GM19240 (cell line): ENCODE measurements at regions not wholly inside any gene's neighbourhood (a gene's known extent, or its start where the extent isn't known, plus 50 kb on each side); places are given as distances from the start of the nearest gene placed in this dataset.

ENCODE experiments used
- DNase-seq: peaks from one replicate; pipeline ENCODE4 v3.0.0; 2011; ENCODE audit warnings: low spot score; ENCODE audit not compliant: insufficient read length

DNA sequence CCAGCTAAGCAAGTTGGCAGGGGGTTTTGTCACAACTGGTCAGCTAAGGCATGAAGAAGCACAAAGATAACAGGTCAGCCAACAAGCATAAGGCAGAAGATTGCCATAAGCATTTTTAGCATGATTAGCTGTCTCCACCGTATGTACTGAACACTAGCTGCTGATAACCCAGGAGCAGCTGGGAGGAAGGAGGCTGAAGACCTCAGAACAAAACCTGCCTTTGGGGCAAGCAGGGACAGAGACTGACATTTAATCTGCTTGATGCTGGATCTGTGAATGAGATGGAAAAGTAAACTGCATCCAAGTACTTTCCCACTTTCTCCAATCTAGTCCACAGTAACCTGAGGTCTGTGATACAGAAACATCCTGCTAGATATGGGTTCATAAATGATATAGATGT is 353.0 kb upstream of the MAP3K7 start:
- DNase-seq = no peak

DNA sequence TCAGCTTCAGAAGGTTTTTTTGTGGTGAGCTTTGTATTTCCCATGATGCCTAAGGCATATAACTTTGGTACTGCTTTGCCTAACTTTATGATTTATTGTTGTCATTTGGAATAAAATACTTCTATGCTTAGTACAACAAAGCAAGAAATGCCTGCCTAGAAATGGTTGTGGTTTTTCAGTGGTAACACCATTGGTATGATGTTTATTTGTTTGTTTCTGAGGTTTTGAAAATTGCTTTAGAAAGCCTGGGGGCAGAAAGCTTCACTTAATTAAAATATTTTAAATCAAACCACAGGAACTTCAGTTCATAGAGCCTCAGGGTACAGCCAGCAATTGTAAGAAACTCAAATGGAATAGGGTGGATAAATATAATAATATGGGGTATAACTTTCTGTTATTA is 351.2 kb upstream of the MAP3K7 start:
- DNase-seq = no peak

DNA sequence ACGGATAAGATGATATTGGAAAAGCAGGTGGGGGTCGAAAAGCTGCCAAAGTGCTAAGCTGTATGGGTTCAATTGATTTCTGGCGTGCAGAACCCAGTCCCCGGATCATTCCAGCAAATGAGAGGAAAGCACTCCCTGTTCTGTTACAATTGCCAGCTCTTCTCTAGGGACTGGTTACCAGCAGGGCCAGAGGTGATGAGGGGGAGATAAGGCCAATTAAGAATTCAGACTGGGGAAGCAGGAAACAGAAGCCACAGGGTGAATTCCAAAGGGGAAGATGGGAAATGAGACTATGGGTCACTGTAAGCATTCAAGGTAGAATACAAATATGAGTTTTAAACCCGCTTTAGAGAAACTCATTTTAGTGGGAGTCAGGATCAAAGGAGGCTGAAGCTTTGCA is 349.4 kb upstream of the MAP3K7 start:
- no peak for DNase-seq

DNA sequence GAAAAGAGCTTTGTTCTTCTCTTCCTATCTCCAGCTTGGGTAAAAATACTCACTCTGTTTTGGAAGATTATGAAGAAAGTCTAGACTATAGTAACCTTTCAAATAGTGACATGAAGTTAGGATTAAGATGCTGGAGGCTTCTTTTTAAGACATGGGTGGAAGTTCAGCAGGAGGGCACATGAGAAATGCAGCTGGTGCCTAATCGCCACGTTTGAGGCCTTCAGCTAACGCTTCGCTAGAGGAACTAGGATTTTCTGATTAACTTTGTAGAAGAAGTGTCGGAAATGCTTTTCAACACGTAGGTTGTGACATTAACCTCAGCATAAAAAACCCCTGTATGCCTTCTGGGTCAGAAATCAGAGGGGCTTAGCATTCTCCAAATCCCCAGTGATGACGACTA is 348.1 kb upstream of the MAP3K7 start:
- DNase-seq = no peak

DNA sequence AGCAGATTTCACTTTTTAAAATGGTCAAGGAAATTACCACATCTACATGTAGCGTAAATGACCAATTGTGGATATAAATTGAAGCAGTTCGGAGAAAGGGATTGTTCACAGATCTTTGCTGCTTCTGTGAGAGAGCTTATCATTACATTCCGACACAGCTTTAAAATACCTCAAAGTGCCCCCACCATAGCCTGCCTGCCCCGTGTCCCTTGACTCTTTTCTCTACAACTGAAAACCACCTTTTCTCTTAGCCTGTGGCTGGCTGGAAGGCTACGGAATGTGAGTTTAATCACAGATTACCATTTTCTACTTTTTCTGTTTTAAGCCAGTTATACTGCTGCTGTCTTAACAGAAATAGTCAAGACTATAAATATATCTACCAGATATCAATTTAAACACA is 347.2 kb upstream of the MAP3K7 start:
- DNase-seq = no peak

DNA sequence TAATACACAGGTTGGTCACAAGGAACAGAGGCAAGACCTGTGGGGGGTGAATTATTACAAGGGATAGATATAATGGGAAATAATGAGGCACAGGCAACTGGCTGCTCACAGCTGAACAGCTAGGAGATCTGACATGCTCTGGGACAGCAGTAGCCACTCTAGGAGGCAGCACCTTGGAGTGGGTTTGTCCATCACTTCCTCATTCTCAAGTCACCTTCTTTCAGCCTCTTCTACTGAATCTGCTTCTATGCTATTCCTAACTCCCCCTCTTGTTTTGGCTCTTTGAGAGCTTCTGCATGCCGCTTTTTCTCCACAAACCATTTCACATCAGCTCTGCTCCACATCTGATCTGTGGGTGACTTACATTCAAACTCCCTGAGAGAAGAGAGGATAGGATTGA is 345.5 kb upstream of the MAP3K7 start:
- DNase-seq = no peak

DNA sequence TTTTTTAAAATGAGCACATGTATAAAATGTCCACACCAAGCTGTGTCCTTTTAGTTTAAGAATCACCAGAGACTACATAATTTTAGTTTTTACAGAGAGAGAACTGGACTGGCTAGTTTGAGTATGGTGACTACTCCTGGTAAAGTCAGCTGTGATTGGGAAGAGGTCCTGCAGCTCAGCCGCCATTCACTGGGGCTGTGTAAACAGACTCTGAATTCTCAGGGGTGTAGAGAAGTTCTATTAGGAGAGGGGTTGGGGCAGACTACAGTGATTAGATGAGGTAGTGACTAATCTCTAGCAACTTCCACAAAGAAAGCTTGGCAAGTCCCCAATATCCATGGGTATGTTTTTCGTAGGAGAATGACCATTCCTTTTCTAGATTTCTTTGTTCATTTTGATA is 341.2 kb upstream of the MAP3K7 start:
- DNase-seq = no peak

DNA sequence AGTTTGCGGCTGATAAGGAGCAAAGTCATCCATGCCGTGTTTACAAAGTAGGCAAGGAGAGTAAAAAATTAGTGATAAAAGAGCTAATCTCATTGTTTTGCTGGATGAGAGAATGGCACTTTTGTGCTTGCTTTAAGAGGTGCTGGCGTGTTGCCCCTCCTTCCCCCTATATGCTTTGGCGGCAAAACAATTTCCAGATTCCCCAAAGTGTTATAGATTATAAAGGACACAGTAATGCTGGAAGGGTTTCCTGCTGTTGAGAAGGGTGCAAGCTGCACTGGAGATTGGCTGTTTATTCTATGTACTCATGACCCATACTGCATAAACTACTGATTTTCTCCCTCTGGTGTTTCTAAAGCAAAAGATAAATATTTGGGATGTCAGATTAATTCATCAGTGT is 338.9 kb upstream of the MAP3K7 start:
- DNase-seq = no peak

DNA sequence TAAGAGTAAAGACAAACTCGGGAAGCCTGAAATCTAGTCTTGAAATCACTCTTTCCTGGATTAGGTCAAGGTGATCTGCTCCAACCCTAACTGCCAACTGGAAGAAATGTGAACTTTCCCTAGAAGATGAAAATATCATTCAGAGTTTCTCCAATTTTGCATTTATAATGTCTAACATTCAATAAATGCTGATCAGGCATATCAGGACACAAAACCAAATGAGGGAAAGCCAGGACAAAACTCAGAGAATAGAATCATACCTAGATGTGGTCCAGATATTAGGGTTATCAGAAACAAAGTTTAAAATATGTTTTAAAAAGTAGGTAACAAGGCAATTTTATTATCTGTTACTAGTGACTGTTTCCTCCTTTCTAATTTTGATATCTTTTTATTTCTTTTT is 335.5 kb upstream of the MAP3K7 start:
- DNase-seq = no peak

DNA sequence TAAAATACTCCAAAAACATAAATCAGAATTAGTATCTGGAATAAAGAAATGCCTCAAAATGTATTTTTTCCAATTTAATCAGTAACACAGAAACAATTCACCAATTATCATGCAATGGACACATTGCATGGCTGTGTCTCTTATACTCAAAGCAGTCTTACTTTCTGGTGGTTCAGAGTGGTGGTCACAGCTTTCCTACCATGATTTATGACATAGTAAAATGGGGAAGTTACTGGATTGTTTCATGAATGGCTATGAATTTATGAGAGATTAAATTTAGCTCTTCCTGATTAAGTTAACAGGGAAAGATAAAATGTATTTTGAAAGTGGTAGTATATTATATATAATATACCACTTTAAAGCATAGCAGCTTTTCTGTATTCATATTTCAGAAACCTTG is 331.5 kb upstream of the MAP3K7 start:
- no peak for DNase-seq

DNA sequence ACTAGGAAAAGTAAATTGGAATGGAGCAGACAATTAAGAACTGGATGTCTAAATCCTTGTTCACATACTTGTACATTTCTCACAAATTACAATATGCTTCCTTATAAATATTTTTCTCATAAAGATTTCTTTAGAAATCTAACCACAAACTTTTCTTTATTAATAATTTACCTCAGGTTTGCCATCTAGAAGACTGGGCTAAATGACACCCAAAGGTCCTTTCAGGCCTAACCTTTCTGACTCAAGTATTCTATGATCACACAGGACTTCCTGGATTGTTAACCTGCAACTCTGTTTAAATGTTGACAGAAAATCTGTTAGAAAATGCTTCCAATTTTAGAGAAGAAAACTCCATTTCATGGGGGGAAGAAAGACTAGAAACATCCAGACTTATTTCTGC is 330.5 kb upstream of the MAP3K7 start:
- DNase-seq = no peak

DNA sequence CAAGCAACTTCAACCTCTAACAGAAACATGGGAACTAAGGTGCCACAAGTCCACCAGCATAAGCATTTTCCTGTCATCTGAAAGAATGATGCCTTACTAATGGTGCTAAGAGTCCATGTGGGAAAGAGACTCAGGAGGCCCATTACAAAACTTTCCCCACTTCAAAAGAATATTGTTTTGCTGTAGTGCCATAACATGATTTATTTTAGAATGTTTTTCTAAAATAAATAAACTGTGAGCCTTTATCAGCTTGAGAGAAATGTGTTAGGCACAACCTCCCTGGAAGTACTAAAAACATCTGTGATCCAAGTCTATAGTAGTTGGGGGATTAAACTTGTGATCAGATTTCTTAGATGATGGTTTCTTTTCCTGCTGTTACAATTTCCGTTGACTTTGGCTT is 330.1 kb upstream of the MAP3K7 start:
- no peak for DNase-seq

DNA sequence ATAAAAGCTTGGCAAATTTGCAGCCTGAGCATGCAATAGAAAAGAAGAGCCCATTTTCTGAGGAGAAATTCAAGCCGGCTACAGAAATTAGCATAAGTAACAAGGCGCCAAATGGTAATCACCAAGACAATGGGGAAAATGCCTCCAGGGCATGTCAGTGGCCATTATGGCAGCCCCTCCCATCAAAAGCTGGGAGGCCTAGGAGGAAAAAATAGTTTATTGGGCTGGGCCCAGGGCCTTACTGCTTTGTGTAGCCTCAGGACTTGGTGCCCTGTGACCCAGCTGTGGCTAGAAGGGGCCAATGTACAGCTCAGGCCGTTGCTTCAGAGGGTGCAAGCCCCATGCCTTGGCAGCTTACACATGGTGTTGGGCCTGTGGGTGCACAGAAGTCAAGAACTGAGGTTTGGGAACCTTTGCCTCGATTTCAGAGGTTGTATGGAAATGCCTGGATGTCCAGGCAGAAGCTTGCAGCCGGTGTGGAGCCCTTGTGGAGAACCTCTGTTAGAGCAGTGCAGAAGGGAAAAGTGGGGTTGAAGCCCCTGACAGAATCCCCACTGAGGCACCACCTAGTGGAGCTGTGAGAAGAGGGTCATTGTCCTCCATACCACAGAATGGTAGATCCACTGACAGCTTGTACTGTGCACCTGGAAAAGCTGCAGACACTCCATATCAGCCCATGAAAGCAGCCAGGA is 328.5 kb upstream of the MAP3K7 start:
- DNase-seq = no peak

DNA sequence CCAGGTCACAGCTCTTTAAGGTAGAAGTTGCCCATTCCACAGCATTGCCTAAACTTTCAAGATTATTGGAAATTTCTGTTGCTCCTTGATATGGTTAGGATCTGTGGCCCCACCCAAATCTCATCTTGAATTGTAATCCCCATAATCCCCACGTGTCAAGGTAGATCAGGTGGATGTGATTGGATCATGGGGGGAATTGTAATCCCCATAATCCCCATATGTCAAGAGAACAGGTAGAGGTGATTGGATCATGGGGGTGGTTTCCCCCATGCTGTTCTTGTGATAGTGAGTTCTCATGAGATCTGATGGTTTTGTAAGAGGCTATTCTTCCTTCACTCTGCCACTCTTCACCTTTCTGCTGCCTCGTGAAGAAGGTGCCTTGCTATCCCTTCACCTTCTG is 327.4 kb upstream of the MAP3K7 start:
- DNase-seq = no peak

DNA sequence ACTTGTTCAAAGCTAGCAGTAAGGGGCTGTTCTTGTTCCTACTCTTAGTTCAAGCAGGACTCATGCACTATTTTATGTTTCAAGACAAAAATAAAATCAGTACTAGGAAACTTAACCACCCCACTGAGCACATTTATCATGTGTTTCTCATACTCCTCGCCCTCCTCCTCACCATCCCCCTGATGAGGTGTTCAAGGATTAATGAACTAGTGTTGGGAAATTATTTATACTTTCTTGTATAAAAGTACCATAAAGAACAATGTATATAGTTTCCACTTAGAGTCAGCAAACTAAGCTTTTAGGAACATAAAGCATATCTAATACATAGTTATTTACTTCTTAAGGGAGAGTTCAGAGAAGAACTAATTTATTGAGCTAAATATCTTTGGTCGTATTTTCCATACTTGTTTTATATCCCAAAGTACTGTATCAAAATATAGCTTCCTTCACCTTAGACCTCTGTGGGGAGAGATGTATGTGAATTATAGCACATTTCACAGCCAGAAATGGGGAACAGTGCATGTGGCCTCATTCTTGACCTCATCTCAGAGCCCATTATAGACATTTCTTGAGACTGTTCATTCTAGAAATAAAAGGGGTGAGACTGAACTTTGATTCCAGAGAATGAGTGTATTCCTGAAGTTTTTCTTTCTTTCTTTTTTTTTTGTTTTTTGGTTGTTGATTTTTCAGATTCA is 326.5 kb upstream of the MAP3K7 start:
- no peak for DNase-seq

DNA sequence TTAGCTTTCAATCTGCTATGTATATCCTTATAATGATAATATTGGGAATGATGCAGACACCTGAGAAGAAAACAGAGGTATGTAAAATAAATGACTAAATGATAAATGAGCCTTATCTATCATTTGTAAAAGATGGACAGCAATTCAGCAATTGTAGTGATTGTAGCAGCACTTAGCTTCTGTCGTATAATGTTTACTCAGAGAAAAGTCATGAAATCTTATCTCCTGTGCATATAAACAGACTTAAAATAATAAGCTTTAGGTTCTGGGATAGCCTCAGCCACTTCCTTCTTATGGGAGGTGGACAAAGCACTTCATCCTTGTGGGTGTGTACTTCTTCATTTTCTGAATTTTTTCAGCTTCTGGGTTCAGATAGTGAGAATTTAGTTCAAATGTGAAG is 324.8 kb upstream of the MAP3K7 start:
- DNase-seq = no peak

DNA sequence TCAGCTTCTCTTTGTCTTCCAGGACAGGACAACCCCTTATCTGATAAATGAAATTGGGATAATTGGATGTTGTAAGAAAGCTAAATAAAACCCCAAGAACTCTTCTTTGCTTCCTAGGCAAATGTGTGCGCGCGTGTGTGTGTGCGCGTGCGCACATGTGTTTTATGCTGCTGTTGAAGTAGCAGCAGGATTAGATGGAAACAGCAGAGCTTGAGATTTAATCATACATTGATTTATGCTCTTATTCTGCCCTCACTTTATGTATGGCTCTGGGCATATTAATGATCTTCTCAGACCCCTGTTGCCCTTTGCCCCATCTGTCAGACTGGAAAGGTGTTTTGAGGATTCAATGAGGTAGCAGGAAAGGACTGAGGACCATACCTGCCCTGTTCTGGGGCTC is 324.0 kb upstream of the MAP3K7 start:
- no peak for DNase-seq

DNA sequence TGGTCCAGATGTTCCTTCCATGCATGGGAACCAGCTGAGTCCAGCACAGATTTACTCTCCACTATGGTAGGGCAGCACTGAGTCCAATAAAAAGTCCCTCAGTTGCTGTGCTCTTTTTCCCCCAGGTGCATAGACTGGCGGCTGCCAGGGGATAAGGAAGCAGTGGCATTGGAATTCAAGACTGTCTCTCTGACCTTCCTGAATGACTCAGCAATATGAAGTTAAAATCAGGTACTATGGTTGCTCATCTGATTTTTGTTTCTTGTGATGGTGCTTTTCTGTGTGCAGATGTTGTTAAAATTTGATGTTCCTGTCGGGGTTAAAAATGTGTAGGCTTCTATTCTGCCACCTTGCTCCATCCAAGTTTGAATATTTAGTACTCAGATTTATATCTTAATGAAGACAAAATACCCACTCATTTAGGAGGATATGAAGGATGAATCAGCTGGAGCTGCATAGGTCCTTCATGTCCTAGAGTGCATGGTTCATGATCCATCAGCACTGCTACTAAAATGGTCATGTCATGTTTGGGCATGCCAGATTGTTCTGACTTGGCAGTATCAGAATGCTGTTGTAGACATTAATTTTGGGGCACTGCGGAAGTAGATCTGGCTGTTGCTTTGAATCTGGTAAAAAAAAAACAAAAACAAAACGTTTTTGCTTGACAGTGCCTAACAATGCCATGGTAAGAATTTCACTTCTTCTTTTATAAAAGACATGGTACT is 321.2 kb upstream of the MAP3K7 start:
- no peak for DNase-seq

DNA sequence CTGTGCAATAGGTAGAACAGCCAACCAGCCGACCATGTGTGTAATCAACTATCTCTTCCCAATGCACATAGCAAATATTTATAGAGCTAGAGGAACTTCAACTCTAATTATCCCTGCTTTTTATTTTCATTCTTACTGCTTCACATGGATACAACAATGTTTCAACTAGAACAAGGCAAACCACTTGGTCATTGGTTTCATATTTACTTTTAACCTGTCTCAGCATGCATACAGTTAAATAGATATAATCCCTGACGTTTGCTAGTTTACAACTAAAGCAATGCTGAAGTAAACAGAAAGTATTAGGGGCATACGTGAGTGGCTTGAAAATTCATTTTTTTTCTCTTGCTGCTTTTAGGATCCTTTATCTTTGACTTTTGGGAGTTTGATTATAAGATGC is 318.5 kb upstream of the MAP3K7 start:
- no peak for DNase-seq

DNA sequence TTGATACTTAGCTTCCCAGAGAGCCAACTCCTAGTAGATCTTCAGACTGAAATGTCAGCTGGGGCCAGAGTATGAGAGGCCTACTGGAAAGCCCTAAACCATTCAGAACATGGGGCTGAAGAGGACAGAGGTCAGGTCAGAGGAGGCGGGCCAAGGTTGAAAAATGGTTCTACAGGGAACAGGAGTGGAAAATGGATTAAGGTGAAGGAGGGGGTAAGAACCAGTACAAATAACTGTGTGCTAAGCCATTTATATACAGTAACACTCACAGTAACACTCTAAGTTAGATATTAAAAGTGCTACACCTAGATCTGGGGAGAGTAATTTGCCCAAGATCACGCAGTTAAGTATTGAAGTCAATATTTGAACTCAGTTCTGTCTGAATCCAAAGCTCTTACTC is 313.2 kb upstream of the MAP3K7 start:
- DNase-seq = no peak

DNA sequence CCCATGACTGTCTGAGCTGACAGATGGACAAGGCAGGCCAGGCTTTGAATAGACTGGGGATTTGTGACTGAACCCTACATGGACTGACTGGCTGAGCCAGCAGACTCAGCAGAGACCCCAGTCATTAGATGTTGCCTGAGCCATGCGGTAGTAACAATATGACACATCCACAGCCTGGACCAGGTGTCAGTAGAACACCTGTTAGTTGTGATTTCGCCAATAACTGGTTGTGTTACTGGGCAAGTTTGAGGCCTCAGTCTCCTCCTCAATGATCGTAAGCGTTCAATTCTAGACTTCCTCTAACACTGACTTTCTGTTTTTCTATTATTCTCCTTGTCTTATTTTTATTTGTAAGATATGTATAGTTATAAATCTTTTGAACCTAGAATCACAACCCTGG is 311.9 kb upstream of the MAP3K7 start:
- no peak for DNase-seq

DNA sequence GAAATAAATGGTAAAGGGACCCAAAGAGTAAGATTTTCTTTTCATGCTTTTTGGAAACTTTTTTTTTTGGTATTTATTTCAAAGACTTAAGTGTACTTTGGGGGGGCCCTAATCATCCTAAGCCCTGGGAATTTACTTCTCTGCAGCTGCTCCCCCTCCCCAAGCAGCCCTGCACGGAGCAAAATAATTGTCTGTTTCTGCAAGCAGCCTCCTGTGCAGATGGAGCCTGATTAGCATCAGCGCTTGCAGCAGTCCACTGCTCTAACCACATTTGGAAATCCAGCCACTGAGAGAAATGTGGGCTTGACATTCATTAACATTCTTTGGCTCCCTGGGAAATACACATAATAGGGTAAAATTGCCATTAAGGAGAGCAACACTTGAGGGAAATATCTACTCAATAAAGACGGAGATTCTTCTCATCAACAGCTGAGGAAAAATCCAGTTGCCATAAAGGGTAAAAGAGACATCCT is 309.2 kb upstream of the MAP3K7 start:
- DNase-seq = no peak
